Endothelial cell (in vitro differentiated cells): ENCODE measurements at regions not wholly inside any gene's neighbourhood (a gene's known extent, or its start where the extent isn't known, plus 50 kb on each side); places are given as distances from the start of the nearest gene placed in this dataset.

ENCODE experiments used
- DNase-seq: peaks from one replicate; pipeline ENCODE4 v3.0.0; 2021; ENCODE audit warnings: low spot score
- H3K27ac Mint-ChIP-seq: one replicate; pipeline ENCODE4 v1.8.0; 2021; ENCODE audit warnings: mixed read lengths, inconsistent platforms; ENCODE audit not compliant: unreplicated experiment
- H3K27me3 Mint-ChIP-seq: one replicate; pipeline ENCODE4 v1.8.0; 2021; ENCODE audit warnings: mild to moderate bottlenecking, moderate library complexity, mixed read lengths, inconsistent platforms; ENCODE audit not compliant: unreplicated experiment
- H3K36me3 Mint-ChIP-seq: one replicate; pipeline ENCODE4 v1.8.0; 2021; ENCODE audit warnings: mild to moderate bottlenecking, low read depth, mixed read lengths, inconsistent platforms; ENCODE audit not compliant: unreplicated experiment
- H3K4me1 Mint-ChIP-seq: one replicate; pipeline ENCODE4 v1.8.0; 2021; ENCODE audit warnings: mild to moderate bottlenecking, mixed read lengths, inconsistent platforms; ENCODE audit not compliant: unreplicated experiment
- H3K4me3 Mint-ChIP-seq: one replicate; pipeline ENCODE4 v1.8.0; 2021; ENCODE audit warnings: mild to moderate bottlenecking, mixed read lengths, inconsistent platforms; ENCODE audit not compliant: unreplicated experiment
- H3K9me3 Mint-ChIP-seq: one replicate; pipeline ENCODE4 v1.8.0; 2021; ENCODE audit warnings: mixed read lengths, inconsistent platforms; ENCODE audit not compliant: unreplicated experiment
- CTCF ChIP-seq: fragments of 200-600 bp; sonication (generic); IDR thresholded peaks from one replicate; pipeline ENCODE4 v1.5.0; 2021; ENCODE audit warnings: antibody characterized with exemption; ENCODE audit not compliant: unreplicated experiment

DNA sequence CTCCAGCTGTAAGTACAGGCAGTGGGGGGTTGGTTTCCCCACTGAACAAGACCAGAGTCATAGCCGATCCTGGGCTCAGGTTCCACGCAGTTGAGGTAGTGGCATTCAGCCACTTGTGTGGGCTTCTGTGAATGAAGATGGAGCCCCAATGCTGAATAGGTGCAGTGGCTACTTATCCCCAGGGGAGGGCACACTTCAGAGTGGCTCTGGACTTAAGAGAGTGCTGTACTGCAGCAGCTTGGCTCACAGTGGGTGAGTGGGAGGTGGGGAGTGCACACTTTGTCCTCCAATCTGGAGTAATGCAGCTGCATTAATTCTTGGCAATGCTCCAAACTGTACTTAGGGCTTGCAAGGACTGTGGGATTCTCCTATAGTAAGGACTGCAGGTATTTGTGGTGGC, 81.9 kb downstream of the BUB3 start:
- Mint-ChIP-seq H3K27ac (no peak overlapping the region), H3K4me1 (no peaks in the 10 kb centered on the region), H3K27me3 (peaks cover 2% of the 10 kb centered on the region), H3K4me3 (no peak overlapping the region), H3K9me3 (peaks cover 5% of the 10 kb centered on the region), H3K36me3 (peaks cover 13% of the 10 kb centered on the region)
- DNase-seq, result peak; percentile 8
- TF ChIP-seq CTCF, result no peak

GRCh38 chr10:123240250-123240649, 86.0 kb downstream of the BUB3 start:
- H3K27ac Mint-ChIP-seq, result no peak overlapping the region
- peaks cover 14% of the 10 kb centered on the region for H3K4me1 Mint-ChIP-seq
- no peaks in the 10 kb centered on the region for H3K27me3 Mint-ChIP-seq
- DNase-seq, result no peak
- no peak for TF ChIP-seq CTCF
- no peak overlapping the region for H3K4me3 Mint-ChIP-seq
- peaks cover 4% of the 10 kb centered on the region for H3K36me3 Mint-ChIP-seq
- H3K9me3 Mint-ChIP-seq, result peaks cover 2% of the 10 kb centered on the region

DNA sequence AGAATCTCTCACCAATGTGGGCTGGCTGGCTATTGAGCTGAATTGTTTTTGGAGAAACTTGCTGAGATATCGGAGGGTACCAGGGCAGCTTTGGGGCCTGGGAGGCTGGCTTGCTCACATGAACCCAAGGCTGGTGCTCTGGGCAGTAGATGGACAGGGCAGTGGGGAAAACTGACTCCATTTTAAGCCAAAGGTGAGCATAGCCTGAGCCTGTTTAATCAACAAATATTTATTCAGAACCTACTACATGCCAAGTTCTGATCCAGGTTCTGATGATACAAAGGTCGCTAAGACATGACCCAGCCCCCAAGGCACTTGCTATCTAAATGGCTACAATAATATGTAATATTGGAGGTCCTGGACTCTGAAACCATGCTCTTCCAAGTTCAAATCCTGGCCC, 86.6 kb downstream of the BUB3 start:
- Mint-ChIP-seq H3K27me3 (no peaks in the 10 kb centered on the region), H3K9me3 (no peaks in the 10 kb centered on the region), H3K27ac (no peak overlapping the region), H3K4me1 (peaks cover 14% of the 10 kb centered on the region), H3K4me3 (no peak overlapping the region), H3K36me3 (no peaks in the 10 kb centered on the region)
- TF ChIP-seq CTCF, result no peak
- DNase-seq, result no peak

DNA sequence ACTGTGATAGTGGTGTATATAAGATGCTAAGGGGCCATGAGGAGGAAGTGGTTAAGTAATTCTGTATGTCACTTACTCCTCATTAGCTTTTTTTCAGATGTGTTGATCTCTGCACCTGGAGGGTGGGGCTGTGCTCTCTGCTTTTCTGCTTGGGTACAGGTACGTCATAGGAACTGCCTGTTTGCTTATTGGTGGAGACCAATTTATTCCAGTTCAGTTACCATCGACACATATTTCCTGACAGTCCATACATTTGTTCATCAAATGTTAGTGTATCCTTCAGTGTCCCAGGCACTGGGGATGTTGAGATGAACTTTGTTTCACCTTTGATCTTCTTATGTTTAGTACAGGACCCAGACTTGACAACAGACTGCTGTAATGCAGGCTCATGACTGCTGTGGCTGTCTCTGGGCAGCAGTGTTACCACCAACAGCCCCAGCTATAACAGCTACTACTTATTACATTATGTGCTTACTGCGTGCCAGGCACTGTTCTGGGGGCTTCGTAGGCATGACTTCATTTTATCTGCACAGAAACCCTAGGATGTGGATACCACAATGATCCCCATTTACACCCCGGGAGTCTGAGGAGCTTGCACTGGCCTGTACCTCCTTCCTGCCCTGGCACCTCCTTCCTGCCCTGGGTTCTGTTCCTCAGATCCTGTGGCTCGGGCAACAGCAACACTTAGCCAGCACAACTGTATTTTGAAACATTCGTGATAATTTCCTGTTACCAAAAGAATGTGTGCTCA, 87.4 kb downstream of the BUB3 start:
- TF ChIP-seq CTCF, result no peak
- no peak for DNase-seq

GRCh38 chr10:123244747-123245146, 90.5 kb downstream of the BUB3 start:
- H3K36me3 Mint-ChIP-seq, result no peaks in the 10 kb centered on the region
- H3K9me3 Mint-ChIP-seq, result no peaks in the 10 kb centered on the region
- H3K27ac Mint-ChIP-seq, result no peak overlapping the region
- no peak overlapping the region for H3K4me3 Mint-ChIP-seq
- H3K27me3 Mint-ChIP-seq, result no peaks in the 10 kb centered on the region
- H3K4me1 Mint-ChIP-seq, result peaks cover 14% of the 10 kb centered on the region
- DNase-seq, result no peak
- no peak for TF ChIP-seq CTCF

More for the DNA sequence above, 87.4 kb downstream of the BUB3 start:
- peaks cover 14% of the 10 kb centered on the region for H3K4me1 Mint-ChIP-seq
- no peak overlapping the region for H3K4me3 Mint-ChIP-seq
- no peaks in the 10 kb centered on the region for H3K27me3 Mint-ChIP-seq
- H3K36me3 Mint-ChIP-seq, result no peaks in the 10 kb centered on the region
- no peaks in the 10 kb centered on the region for H3K9me3 Mint-ChIP-seq
- H3K27ac Mint-ChIP-seq, result peak overlapping the region; percentile 9
